ENCODE measurements at regions not wholly inside any gene's neighbourhood (a gene's known extent, or its start where the extent isn't known, plus 50 kb on each side); places are given as distances from the start of the nearest gene placed in this dataset.
"Not testable (repeated sequence)": the region's sequence is repeated elsewhere in the genome, so short reads cannot be mapped to it uniquely, and the experiment has no call there.

- no peak for FAIRE-seq
Measured at GRCh38 chr9:107809871-107810460, 320.4 kb upstream of the KLF4 start.

DNA sequence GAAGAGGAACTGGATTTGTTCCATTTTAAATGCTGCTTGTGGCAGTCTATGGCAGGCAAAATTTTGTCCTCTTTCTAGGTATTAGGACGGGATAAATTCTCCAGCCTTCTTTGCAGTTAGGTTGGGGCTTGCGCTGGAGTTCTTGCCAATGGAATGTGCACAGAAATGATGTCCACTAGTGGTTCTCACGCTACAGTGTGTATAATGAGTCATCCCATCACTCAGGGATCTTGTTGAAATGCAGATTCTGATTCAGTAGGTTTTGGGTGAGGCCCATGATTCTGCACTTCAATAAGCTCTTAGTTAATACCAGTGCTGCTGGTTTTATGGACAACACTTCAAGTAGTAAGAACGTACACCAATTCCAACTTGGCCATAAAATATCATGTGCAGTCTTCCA lies 317.6 kb upstream of the KLF4 start:
- FAIRE-seq = no peak

DNA sequence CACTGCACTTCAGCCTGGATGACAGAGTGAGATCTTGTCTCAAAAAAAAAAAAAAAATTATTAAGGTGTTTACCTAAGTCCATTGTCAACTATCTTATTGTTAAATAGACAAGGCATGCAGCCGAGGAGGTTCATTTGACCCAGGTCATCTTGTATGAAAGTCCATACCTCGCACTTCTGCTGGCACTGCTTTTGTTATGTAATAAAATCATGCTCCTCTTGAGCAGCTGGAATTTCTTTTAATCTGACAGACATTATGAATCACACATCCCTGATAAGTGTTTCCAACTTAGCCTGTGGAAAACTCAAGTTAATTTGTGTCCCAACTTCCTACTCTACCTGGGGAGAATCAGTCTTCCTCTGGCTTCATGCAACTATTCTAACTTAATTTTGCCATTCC lies 315.6 kb upstream of the KLF4 start:
- no peak for FAIRE-seq

- FAIRE-seq = no peak
Measured at GRCh38 chr9:107794259-107794658, 304.7 kb upstream of the KLF4 start.

- FAIRE-seq = no peak
Measured at GRCh38 chr9:107793541-107793940, 304.0 kb upstream of the KLF4 start.

DNA sequence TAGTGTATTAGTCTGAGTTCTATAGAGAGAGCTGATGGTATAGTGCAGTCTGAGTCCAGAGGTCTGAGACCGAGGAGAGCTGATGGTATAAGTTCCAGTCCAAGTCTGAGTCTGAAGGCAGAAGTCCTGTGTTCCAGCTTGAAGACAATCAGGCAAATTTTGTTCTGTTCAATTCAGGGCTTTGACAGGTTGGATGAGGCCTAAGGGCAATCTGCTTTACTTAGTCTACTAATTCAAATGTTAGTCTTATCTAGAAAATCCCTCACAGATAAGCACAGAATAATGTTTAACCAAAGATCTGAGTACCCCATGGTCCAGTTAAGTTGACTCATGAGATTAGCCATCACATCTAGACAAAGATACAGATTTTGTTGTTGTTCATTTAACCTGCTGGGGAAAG lies 303.0 kb upstream of the KLF4 start:
- FAIRE-seq = no peak

DNA sequence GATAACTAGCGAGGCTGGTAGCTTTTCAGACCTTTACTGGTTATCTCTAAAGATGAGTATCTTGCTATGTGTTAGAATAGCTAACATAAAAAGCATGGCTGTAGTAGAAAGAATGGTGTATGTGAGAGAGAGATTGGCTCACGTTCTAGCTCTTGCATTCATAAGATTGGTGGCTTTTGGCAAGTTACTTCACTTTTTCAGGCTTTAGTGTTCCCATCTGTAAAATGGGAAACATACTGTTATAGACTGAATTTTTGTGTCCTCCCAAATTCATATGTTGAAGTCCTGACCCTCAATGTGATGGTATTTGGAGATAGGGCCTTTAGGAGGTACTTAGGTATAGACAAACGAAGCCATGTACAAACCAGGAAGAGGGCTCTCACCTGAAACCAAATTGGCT lies 302.4 kb upstream of the KLF4 start:
- no peak for FAIRE-seq

DNA sequence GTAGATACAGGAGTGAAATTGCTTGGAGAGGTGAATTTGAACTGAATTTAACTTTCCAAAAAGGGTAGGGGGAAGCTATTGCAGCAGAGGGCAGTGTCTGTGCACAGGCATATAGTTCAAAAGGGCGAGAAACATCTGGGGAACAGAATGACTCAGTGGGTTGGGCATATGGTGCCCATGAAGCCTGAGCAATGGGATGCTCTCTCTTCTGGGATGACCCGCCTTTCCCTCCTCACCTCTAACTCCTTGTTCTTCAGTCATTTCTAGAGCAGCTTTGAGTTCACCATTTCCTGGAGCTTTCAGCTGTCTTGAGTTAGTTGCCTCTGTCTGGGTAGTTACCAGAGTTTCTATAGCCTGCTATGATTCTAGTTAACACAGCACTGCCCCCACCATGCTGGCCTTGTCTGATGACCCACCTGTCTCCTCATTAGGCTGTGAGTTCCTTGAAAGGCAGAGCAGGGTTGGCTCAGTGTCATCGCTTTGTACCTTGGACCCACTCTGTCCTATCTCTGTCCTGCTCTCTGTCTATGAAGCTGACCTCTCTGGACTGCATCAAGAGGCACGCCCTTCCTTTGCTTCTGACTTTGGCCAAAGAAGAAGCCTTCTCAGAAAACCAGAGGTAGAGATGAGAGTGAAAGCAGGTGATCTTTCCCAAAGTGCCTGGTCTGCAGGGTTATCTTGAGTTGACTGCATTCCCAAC lies 299.6 kb upstream of the KLF4 start:
- no peak for FAIRE-seq

GRCh38 chr9:107786561-107786960 lies 297.0 kb upstream of the KLF4 start:
- no peak for FAIRE-seq

DNA sequence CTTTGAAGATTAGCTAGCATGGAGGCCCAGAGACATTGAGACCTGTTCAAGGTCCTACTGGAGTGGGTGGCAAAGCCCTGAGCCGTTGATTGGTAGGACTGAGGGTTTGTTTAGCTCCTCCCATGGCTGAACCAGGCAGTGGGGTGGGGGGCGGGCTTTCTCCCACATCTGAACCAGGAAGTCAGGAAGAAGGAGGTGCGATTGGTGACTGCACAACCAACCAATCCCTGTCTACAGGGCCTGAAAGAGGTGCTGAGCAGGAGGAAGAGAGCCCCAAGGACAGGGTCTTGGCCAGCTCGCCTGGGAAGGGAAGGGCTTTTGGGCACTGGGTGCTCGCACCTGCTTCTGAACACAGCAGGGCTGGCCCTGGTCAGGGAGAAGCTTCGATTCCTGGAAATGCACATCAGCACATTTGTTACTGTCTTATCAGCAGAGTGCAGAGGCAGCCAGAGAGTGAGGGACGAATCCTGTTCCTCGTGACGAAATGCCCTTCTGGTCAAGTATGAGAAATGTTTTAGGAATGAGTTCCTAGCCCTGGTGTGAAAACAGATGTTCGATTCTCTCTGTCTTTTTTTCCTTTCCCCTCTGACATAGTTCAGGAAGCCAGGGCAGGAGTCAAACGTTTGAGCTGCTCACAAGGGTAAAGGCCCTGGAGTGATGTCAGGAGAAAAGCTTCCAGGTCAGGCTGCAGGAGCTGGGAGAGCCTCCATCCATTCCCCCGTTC lies 294.8 kb upstream of the KLF4 start:
- FAIRE-seq = no peak

DNA sequence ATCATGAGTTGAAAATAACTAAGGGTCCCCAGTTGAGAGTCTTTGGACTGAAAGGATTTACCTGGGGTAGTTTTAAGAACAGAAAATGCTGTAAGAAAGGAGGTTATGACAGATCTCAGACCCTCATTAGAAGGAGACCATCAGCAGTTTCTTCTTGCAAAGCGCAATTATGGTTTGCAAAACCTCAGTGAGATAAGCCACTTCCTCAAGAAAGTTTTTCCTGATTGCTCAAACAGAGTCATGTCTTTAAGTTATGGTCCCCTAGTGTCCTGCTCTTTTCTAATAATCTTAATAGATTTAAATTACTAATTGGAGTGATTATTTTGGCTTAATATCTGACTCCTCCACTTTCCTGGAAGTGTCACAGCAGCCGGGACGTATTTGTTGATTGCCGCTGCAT lies 293.2 kb upstream of the KLF4 start:
- FAIRE-seq = no peak

- no peak for FAIRE-seq
Measured at GRCh38 chr9:107782381-107782780, 292.8 kb upstream of the KLF4 start.

GRCh38 chr9:107780960-107781359 lies 291.4 kb upstream of the KLF4 start:
- no peak for FAIRE-seq

GRCh38 chr9:107779731-107780130 lies 290.2 kb upstream of the KLF4 start:
- no peak for FAIRE-seq

DNA sequence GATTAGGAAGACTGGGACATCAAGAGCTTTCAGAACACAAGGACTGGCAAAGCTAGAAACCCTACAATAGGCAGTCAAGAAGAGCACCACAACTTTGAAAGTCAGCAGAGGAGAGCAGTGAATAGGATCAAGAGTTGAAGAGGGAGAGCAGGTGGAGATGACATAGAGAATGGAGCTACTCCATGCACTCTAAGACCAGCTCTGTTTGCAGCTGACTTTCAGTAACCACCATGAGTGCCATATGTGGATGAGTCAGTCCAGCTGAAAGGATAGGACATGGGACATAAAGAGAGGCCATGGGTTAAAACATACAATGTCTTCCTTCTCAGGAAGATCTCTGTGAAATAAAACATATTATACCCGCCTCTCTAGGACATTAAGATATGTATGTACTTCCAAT lies 289.1 kb upstream of the KLF4 start:
- FAIRE-seq = no peak

- FAIRE-seq = not testable (repeated sequence)
Measured at GRCh38 chr9:107774099-107774498, 284.5 kb upstream of the KLF4 start.

GRCh38 chr9:107772988-107773387 lies 283.4 kb upstream of the KLF4 start:
- no peak for FAIRE-seq

DNA sequence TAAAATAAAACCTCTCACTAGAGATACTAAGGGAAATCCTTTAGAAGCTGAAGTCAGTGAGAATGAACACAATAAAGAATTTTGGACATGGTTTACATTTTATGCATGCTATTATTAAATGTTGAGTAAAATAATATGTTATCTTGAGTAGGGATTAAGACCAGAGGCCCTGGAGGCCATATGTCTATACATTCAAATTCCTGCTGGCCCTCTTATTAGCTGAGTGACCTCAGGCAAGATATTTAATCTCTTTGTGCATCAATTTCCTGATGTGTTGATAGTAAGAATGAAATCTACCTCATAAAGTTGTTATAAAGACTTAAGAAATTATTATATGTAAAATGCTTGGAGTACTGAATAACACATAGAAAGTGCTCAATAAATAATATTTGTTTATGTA lies 281.1 kb upstream of the KLF4 start:
- no peak for FAIRE-seq

DNA sequence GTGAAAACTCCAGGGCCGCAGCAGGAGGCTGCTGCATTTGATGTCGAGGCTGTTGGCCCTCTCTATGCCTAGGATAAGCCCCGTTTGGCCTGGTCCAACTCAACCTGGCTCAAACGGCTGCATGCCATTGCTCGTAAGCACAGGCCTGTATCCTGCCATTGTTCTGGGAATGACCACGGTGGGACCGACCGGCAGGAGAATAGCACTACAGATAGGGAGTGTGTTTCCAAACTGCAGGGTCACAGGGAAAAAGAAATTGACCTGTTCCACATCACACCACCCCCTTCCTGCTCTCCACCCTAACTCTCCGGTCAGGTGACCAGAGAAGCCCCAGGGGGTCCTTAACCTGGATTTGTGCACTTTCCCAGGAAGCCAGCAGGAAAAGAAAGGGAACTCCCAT lies 278.7 kb upstream of the KLF4 start:
- no peak for FAIRE-seq

- no peak for FAIRE-seq
Measured at GRCh38 chr9:107767711-107768110, 278.1 kb upstream of the KLF4 start.

GRCh38 chr9:107763469-107763868 lies 273.9 kb upstream of the KLF4 start:
- FAIRE-seq = not testable (repeated sequence)

- FAIRE-seq = no peak
Measured at GRCh38 chr9:107761307-107761706, 271.7 kb upstream of the KLF4 start.

DNA sequence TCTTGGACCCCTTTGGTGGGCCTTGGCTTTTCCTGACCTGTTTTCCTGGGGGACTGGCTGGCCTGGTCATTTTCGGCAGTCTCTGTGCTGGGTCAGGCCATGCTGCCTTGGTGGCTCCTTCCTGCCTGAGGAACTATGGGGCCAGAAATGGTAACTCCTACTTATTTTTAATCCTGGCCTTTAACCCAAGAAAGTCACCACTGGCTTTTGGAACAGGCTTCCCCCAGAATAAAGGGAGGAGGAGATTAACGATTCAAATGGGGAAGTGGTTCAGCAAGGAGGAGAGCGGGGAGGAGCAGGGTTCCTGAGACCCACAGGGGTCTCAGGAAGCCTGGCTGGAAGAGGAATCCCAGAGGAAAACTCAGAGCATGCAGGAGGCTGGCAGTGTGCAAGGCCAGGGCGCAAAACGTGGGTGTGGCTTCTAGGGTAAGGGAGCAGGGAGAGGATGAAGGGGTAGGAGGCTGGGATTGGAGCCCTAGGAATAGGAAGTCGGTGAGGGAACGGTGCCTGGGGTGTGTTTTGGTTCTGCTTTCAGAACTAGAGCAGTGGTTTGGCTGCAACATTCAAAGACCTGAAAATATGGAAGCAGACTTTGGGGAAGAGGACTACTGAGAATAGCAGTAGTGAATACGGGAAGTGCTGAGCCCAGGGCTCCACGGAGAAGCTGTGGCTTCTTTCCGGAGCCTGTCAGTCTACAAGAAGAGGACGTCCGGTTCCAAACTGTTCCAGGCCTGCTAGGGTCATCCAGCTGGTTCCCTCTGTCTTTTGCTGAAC lies 271.1 kb upstream of the KLF4 start:
- FAIRE-seq = no peak

- no peak for FAIRE-seq
Measured at GRCh38 chr9:107759823-107760166, 270.2 kb upstream of the KLF4 start.

Data from G401.6 (cell line).